ENCODE measurements at regions not wholly inside any gene's neighbourhood (a gene's known extent, or its start where the extent isn't known, plus 50 kb on each side); places are given as distances from the start of the nearest gene placed in this dataset.

DNA sequence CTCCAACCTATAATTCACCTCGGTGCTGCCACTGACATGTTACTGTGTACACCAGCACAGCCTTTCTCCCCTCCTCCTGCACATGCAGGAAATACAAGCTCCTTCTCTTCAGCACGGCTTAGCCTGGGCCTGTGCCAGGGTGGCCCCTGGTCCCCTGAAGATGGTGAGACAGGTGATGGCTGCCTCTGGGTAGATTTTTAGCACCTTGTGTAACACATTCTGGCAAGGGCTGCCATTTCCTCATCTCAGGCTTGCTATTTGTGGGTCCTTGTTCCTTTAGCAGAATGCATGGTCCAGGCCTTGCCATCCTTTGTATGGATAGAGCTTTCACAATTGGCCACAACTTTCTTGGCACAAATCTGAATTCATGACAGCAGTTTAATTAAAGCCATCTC, 151.3 kb downstream of the CDC5L start:
- TF ChIP-seq, protein P1, sequence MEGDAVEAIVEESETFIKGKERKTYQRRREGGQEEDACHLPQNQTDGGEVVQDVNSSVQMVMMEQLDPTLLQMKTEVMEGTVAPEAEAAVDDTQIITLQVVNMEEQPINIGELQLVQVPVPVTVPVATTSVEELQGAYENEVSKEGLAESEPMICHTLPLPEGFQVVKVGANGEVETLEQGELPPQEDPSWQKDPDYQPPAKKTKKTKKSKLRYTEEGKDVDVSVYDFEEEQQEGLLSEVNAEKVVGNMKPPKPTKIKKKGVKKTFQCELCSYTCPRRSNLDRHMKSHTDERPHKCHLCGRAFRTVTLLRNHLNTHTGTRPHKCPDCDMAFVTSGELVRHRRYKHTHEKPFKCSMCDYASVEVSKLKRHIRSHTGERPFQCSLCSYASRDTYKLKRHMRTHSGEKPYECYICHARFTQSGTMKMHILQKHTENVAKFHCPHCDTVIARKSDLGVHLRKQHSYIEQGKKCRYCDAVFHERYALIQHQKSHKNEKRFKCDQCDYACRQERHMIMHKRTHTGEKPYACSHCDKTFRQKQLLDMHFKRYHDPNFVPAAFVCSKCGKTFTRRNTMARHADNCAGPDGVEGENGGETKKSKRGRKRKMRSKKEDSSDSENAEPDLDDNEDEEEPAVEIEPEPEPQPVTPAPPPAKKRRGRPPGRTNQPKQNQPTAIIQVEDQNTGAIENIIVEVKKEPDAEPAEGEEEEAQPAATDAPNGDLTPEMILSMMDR (conservative IDR thresholded peaks at IDR 0.05; ENCODE audit: low read length): no peak
- TF ChIP-seq EZH2phosphoT487 (IDR thresholded peaks at IDR 0.05; ENCODE audit: borderline replicate concordance): no peak

Measured in Loucy (cell line).